Activated CD8-positive, alpha-beta T cell treated with anti-CD3 and anti-CD28 coated beads for 36 hours (primary cell): ENCODE measurements at regions not wholly inside any gene's neighbourhood (a gene's known extent, or its start where the extent isn't known, plus 50 kb on each side); places are given as distances from the start of the nearest gene placed in this dataset.

ENCODE experiments used
- ATAC-seq: fragments of 200-7000 bp; cut with Tn5 transposase; one replicate; pipeline ENCODE4 v1.10.0; 2021; ENCODE audit warnings: mild to moderate bottlenecking, moderate library complexity
- CTCF ChIA-PET: fragments of 350-600 bp; sonication (Branson Sonifier 250); formaldehyde crosslinking; loops from one replicate; lab custom pipeline; 2021; ENCODE audit warnings: antibody characterized with exemption; lab: Charles Lee
- POLR2A ChIA-PET: fragments of 350-600 bp; sonication (Branson Sonifier 250); formaldehyde crosslinking; loops from one replicate; lab custom pipeline; 2021; ENCODE audit warnings: antibody characterized with exemption; lab: Charles Lee
- DNase-seq: peaks from one replicate; pipeline ENCODE4 v3.0.0-alpha.2; 2020
- H3K27ac Mint-ChIP-seq: one replicate; pipeline ENCODE4 v1.8.0; 2021; ENCODE audit warnings: mild to moderate bottlenecking, mixed read lengths
- H3K27me3 Mint-ChIP-seq: one replicate; pipeline ENCODE4 v1.8.0; 2021; ENCODE audit warnings: mixed read lengths
- H3K36me3 Mint-ChIP-seq: one replicate; pipeline ENCODE4 v1.8.0; 2021; ENCODE audit warnings: low read depth, mixed read lengths
- H3K4me1 Mint-ChIP-seq: one replicate; pipeline ENCODE4 v1.8.0; 2021; ENCODE audit warnings: low read depth, mixed read lengths
- H3K4me3 Mint-ChIP-seq: one replicate; pipeline ENCODE4 v1.8.0; 2021; ENCODE audit warnings: mild to moderate bottlenecking, moderate library complexity, mixed read lengths
- H3K9me3 Mint-ChIP-seq: one replicate; pipeline ENCODE4 v1.8.0; 2021; ENCODE audit warnings: mixed read lengths
- intact Hi-C: fragments of 100-400 bp; cut with micrococcal nuclease; formaldehyde crosslinking; loops from one replicate; pipeline ENCODE4 v1.10.0; 2022
- TF ChIP-seq, protein P1 (sequence below): fragments of 200-600 bp; IDR thresholded peaks from one replicate; pipeline ENCODE4 v1.8.0; 2022; ENCODE audit warnings: antibody characterized with exemption, mild to moderate bottlenecking

DNA sequence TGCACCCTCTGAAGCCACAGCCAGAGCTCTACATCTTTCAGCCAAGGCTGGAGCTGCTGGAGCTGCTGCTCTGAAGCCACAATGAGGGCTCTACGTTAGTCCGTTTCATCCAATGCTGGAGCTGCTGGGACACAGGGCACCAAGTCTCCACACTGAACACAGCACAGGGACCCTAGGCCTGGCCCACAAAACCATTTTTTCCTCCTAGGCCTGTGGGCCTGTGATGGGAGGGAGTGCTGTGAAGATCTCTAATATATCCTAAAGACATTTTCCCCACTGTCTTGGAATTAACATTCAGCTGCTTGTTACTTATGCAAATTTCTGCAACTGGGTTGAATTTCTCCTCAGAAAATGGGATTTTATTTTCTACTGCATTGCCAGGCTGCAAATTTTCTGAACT lies 441.4 kb upstream of the FAT3 start:
- TF ChIP-seq, protein P1, sequence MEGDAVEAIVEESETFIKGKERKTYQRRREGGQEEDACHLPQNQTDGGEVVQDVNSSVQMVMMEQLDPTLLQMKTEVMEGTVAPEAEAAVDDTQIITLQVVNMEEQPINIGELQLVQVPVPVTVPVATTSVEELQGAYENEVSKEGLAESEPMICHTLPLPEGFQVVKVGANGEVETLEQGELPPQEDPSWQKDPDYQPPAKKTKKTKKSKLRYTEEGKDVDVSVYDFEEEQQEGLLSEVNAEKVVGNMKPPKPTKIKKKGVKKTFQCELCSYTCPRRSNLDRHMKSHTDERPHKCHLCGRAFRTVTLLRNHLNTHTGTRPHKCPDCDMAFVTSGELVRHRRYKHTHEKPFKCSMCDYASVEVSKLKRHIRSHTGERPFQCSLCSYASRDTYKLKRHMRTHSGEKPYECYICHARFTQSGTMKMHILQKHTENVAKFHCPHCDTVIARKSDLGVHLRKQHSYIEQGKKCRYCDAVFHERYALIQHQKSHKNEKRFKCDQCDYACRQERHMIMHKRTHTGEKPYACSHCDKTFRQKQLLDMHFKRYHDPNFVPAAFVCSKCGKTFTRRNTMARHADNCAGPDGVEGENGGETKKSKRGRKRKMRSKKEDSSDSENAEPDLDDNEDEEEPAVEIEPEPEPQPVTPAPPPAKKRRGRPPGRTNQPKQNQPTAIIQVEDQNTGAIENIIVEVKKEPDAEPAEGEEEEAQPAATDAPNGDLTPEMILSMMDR = no peak
- DNase-seq (no peak), ATAC-seq (no peak)
- ChIA-PET CTCF (no interaction called here), POLR2A (no interaction called here)
- Mint-ChIP-seq H3K9me3 (peaks cover 11% of the 10 kb centered on the region), H3K27me3 (no peaks in the 10 kb centered on the region), H3K27ac (no peak overlapping the region), H3K4me3 (no peak overlapping the region), H3K36me3 (no peaks in the 10 kb centered on the region), H3K4me1 (no peaks in the 10 kb centered on the region)
- intact Hi-C loops = no loop called here

DNA sequence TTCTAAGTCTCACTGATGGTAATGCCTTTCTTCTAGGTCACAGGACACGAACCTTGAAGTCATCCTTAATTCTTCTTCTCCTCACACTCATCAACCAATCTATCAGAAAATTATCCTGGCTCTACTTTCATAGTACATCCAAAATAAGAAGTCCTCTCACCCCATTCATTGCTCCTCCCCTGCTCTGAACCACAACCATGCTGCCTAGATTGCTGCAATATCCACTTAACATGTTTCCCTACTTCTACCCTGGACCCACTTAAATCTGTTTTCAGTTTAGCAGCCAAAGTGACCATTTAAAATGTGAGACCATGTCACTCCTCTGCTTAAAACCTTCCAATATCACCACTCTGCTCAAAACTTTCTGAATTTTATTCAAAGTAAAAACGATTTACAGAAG lies 445.9 kb upstream of the FAT3 start:
- POLR2A ChIA-PET = no interaction called here
- DNase-seq (no peak), ATAC-seq (no peak)
- CTCF ChIA-PET = no interaction called here
- TF ChIP-seq, protein P1 = no peak
- intact Hi-C loops = no loop called here
- no peak overlapping the region for H3K4me3 Mint-ChIP-seq
- no peaks in the 10 kb centered on the region for H3K36me3 Mint-ChIP-seq
- H3K27ac Mint-ChIP-seq = no peak overlapping the region
- H3K27me3 Mint-ChIP-seq = no peaks in the 10 kb centered on the region
- H3K4me1 Mint-ChIP-seq = no peaks in the 10 kb centered on the region
- peaks cover 10% of the 10 kb centered on the region for H3K9me3 Mint-ChIP-seq

DNA sequence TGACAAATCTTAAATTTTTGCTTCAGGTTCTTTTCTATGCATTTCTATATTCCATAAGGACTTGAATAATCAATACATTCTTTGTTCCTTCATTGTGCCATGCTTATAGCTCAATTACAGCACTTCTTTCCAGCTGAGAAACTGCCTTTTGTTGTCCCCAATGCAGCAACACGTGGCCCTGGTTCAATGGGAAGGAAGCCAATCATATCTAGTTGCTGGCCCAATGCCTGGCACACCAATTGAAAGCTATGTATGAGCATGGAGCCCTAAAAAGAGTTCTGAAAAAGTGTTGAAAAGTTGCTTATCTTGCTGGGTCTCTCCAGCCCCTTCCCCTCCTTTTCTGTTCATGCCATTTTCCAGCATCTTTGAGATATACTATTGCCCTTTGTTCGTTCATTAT lies 448.0 kb upstream of the FAT3 start:
- ATAC-seq (no peak), DNase-seq (no peak)
- POLR2A ChIA-PET = no interaction called here
- H3K4me1 Mint-ChIP-seq = no peaks in the 10 kb centered on the region
- H3K9me3 Mint-ChIP-seq = peaks cover 6% of the 10 kb centered on the region
- no peak overlapping the region for H3K27ac Mint-ChIP-seq
- no peak overlapping the region for H3K4me3 Mint-ChIP-seq
- H3K36me3 Mint-ChIP-seq = no peaks in the 10 kb centered on the region
- CTCF ChIA-PET = no interaction called here
- intact Hi-C loops = no loop called here
- H3K27me3 Mint-ChIP-seq = no peaks in the 10 kb centered on the region
- TF ChIP-seq, protein P1 = no peak

DNA sequence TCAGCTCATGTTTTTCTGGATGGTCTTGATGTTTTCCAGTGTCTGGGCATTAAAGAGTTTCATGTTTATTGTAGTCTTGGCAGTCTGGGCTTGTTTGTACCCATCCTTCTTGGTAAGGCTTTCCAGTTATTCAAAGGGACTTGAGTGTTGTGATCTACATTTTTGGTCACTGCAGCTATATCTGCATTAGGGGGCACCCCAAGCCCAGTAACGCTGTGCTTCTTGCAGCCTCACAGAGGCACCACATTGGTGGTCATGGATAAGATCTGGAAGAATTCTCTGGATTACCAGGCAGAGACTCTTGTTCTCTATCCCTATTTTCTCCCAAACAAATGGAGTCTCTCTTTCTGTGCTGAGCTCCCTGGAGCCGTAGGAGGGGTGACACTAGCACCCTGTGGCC lies 451.5 kb upstream of the FAT3 start:
- intact Hi-C loops = no loop called here
- H3K27me3 Mint-ChIP-seq = no peaks in the 10 kb centered on the region

DNA sequence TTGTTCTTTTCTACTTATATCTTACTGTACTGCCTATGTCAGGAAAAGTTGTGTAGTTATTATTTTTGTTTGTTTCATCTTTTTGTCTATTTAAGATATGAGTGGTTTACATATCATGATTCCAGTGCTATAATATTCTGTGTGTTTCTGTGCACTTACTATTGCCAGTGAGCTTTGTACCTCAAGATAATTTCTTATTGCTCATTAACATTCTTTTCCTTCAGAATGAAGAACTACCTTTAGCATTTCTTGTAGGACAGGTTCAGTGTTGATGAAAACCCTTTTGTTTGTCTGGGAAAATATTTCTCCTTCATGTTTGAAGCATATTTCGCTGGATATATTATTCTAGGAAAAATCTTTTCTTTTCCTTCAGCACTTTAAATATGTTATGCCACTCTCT lies 452.7 kb upstream of the FAT3 start:
- Mint-ChIP-seq H3K27ac (no peak overlapping the region), H3K36me3 (no peaks in the 10 kb centered on the region), H3K9me3 (peaks cover 4% of the 10 kb centered on the region), H3K27me3 (no peaks in the 10 kb centered on the region), H3K4me1 (no peaks in the 10 kb centered on the region), H3K4me3 (no peak overlapping the region)
- ChIA-PET CTCF (no interaction called here), POLR2A (no interaction called here)
- intact Hi-C loops = no loop called here
- DNase-seq = no peak
- TF ChIP-seq, protein P1 = no peak
- no peak for ATAC-seq

More for the DNA sequence above, 451.5 kb upstream of the FAT3 start:
- ChIA-PET POLR2A (no interaction called here), CTCF (no interaction called here)
- no peak overlapping the region for H3K4me3 Mint-ChIP-seq
- TF ChIP-seq, protein P1 = no peak
- H3K36me3 Mint-ChIP-seq = no peaks in the 10 kb centered on the region
- H3K9me3 Mint-ChIP-seq = peaks cover 4% of the 10 kb centered on the region
- no peak for DNase-seq
- ATAC-seq = no peak
- no peak overlapping the region for H3K27ac Mint-ChIP-seq
- H3K4me1 Mint-ChIP-seq = no peaks in the 10 kb centered on the region
